ENCODE measurements at regions not wholly inside any gene's neighbourhood (a gene's known extent, or its start where the extent isn't known, plus 50 kb on each side); places are given as distances from the start of the nearest gene placed in this dataset.

DNA sequence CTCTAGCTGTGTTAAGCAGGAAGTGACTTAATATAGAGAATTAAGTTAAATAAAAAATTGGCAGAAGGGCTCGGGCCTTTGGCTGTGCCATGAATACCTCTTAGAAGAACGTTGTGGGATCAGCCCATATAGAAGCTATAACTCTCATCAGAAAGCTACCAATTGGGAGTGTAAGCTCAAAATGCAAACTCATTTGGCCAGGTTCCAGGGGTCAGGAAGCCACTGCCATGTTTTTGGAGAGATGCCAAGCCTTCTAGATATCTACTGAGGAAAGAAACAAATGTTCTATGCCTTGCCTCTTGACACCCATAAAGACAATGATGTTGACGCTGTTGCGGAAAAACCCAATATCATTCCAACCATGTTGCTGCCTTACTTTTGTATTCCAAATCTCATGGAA is 475.2 kb upstream of the TGFBR2 start (continued):
- TF ChIP-seq NANOG (IDR thresholded peaks at IDR 0.05; ENCODE audit: insufficient read depth, low read depth, low read length, poor library complexity, severe bottlenecking) (no peak), CHD1 (IDR thresholded peaks at IDR 0.05; ENCODE audit: low read depth, low read length) (no peak), CBX5 (IDR thresholded peaks at IDR 0.05; ENCODE audit: low read depth, low read length) (no peak), SP1 (IDR thresholded peaks at IDR 0.05; ENCODE audit: low read depth, low read length) (no peak)
